ENCODE measurements at regions not wholly inside any gene's neighbourhood (a gene's known extent, or its start where the extent isn't known, plus 50 kb on each side); places are given as distances from the start of the nearest gene placed in this dataset.

DNA sequence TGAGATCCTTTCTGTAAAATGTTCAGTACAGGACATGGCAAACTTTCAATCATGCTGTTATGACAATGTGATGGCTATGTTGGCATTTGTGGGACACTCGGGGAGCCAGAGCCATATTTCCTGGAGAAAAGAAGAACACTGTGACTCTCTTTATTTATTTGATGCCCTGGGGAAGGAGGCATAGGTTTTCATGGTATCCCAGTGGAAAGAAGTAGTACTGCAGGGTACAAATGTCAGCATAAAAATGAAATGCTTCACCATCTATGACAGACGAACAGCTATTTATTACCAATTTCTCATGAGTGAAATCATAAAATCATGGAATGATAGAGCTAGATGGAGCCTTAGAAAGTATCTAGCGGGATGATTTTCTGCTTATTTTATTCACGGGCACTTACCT is 217.1 kb downstream of the COL4A1 start:
- Histone ChIP-seq H3K9me3 (ENCODE audit: control insufficient read depth, low read depth, low read length) (no peaks in the 10 kb centered on the region), H3K4ac (ENCODE audit: low read depth, low read length) (no peak overlapping the region), H2BK12ac (ENCODE audit: insufficient read length, low read depth, low read length) (no peak overlapping the region), H4K91ac (ENCODE audit: insufficient read length, low read depth, low read length) (no peak overlapping the region), H3K27me3 (ENCODE audit: insufficient read depth, low read length) (no peaks in the 10 kb centered on the region), H3K14ac (ENCODE audit: insufficient read depth, low read length) (no peak overlapping the region), H2AK5ac (ENCODE audit: insufficient read length, low read length) (no peak overlapping the region), H3K27ac (ENCODE audit: insufficient read length, low read depth, low read length) (no peak overlapping the region), H3K9ac (ENCODE audit: extremely low read depth, insufficient read length, low read length) (no peak overlapping the region), H4K8ac (replicated peaks; ENCODE audit: insufficient read length, low read depth, low read length) (no peak overlapping the region), H2AFZ (ENCODE audit: low read length) (no peak overlapping the region), H3K4me2 (ENCODE audit: insufficient read depth, insufficient read length, low read length) (no peak overlapping the region), H2BK20ac (ENCODE audit: low read depth, low read length, poor library complexity, severe bottlenecking) (no peak overlapping the region), H3K4me1 (ENCODE audit: insufficient read depth, low read length) (no peaks in the 10 kb centered on the region), H3K23ac (ENCODE audit: insufficient read length, low read depth, low read length) (no peak overlapping the region), H3K79me2 (ENCODE audit: insufficient read depth, low read length) (no peaks in the 10 kb centered on the region), H2BK15ac (ENCODE audit: low read depth, low read length) (no peak overlapping the region), H2BK120ac (ENCODE audit: low read depth, low read length, poor library complexity, severe bottlenecking) (no peak overlapping the region), H3K23me2 (ENCODE audit: insufficient read length, low read depth, low read length, poor library complexity, severe bottlenecking) (no peaks in the 10 kb centered on the region), H4K20me1 (ENCODE audit: control insufficient read depth, insufficient read depth, insufficient read length) (peaks cover 2% of the 10 kb centered on the region), H3K56ac (ENCODE audit: insufficient read length, low read depth, low read length) (no peak overlapping the region), H2BK5ac (ENCODE audit: insufficient read length, low read length) (no peak overlapping the region), H3K18ac (ENCODE audit: insufficient read length, low read depth, low read length) (no peak overlapping the region), H3K79me1 (ENCODE audit: insufficient read depth, low read depth, low read length, poor library complexity, severe bottlenecking) (no peaks in the 10 kb centered on the region), H3T11ph (ENCODE audit: low read length) (no peak overlapping the region), H4K5ac (ENCODE audit: insufficient read length, low read depth, low read length) (no peak overlapping the region)
- WGBS (ENCODE audit: extremely low coverage, insufficient read length, low lambda C conversion rate), result no CpG with 5 or more reads among the region's 4 CpGs
- TF ChIP-seq, protein P1, sequence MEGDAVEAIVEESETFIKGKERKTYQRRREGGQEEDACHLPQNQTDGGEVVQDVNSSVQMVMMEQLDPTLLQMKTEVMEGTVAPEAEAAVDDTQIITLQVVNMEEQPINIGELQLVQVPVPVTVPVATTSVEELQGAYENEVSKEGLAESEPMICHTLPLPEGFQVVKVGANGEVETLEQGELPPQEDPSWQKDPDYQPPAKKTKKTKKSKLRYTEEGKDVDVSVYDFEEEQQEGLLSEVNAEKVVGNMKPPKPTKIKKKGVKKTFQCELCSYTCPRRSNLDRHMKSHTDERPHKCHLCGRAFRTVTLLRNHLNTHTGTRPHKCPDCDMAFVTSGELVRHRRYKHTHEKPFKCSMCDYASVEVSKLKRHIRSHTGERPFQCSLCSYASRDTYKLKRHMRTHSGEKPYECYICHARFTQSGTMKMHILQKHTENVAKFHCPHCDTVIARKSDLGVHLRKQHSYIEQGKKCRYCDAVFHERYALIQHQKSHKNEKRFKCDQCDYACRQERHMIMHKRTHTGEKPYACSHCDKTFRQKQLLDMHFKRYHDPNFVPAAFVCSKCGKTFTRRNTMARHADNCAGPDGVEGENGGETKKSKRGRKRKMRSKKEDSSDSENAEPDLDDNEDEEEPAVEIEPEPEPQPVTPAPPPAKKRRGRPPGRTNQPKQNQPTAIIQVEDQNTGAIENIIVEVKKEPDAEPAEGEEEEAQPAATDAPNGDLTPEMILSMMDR (conservative IDR thresholded peaks at IDR 0.05), result peak; percentile 55
- H3K9me3 Mint-ChIP-seq, result peaks cover 8 to 10% of the 10 kb centered on the region in 2 experiments; a peak in 4 of 5 replicates
- no peak for DNase-seq
- no peak overlapping the region for H3K27ac Mint-ChIP-seq
- peaks cover 5% of the 10 kb centered on the region; the same call in 1 of the 2 replicates for H3K27me3 Mint-ChIP-seq (ENCODE audit: low read depth)
- no peak overlapping the region for H3K4me3 Mint-ChIP-seq
- H3K36me3 Mint-ChIP-seq (ENCODE audit: insufficient read depth in 1 of 3, low read depth in 3 of 3), result peaks cover 0 to under 1% (median 0%) of the 10 kb centered on the region in 3 experiments; a peak in 2 of 7 replicates
- peaks cover 4 to 6% of the 10 kb centered on the region in 2 experiments for H3K4me1 Mint-ChIP-seq
